Nephron (organoid): ENCODE measurements at regions not wholly inside any gene's neighbourhood (a gene's known extent, or its start where the extent isn't known, plus 50 kb on each side); places are given as distances from the start of the nearest gene placed in this dataset.

Source experiments
- H3K27ac Mint-ChIP-seq, 3 experiments: 2 replicates each; pipeline ENCODE4 v1.8.0; 2020; ENCODE audit warnings: mixed read lengths in 3 of 3, mild to moderate bottlenecking in 2 of 3, moderate library complexity in 1 of 3
- H3K27me3 Mint-ChIP-seq: 2 replicates; pipeline ENCODE4 v1.8.0; 2021; ENCODE audit warnings: low read depth, mild to moderate bottlenecking, moderate library complexity, mixed read lengths
- H3K36me3 Mint-ChIP-seq: 2 replicates; pipeline ENCODE4 v1.8.0; 2020; ENCODE audit warnings: low read depth, mixed read lengths
- H3K4me1 Mint-ChIP-seq: 2 replicates; pipeline ENCODE4 v1.8.0; 2020; ENCODE audit warnings: mixed read lengths
- H3K4me3 Mint-ChIP-seq, 3 experiments: 2 replicates each; pipeline ENCODE4 v1.8.0; 2020; ENCODE audit warnings: mild to moderate bottlenecking in 3 of 3, mixed read lengths in 3 of 3, moderate library complexity in 2 of 3
- H3K9me3 Mint-ChIP-seq: 2 replicates; pipeline ENCODE4 v1.8.0; 2020; ENCODE audit warnings: mixed read lengths
- TF ChIP-seq, protein P1 (sequence below), 3 experiments: fragments of 200-600 bp; sonication (generic); IDR thresholded peaks; one replicate each; pipeline ENCODE4 v1.5.0; 2021; ENCODE audit warnings: antibody characterized with exemption in 3 of 3; ENCODE audit not compliant: unreplicated experiment in 3 of 3

DNA sequence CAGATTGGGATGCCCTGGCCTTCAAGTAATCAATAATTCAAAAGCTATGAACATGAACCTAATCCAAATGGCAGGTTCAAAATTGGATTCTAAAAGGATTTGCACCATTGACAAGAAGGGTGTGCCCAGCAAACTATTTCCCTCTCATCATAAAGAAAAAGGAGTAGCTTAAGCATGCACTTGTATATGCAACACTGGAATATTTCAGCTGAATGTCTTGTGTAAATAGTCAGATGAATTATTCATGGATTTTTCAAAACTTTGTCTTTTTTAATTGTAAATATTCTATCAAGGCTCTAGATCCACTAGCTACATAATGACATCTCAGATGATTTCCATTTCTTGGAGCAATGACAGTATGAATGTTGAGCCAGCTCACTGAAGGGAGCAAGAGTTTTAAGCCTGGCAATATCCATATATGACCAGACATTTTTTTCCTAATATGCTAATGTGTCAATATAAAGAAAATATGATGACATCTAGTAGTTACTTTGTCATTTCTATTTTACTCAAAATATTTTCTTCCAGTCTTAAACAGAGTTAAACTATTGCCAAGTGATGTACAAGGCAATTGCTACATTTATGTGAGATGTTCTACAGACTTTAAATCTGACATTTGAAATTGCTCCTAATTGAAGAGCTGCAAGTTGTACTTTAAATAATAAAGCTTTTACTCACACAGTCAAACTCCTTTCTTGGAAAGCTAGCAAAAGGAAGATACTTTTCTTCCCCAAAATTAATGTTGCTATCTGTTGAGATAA, 230.5 kb upstream of the AGTR1 start:
- TF ChIP-seq, protein P1, sequence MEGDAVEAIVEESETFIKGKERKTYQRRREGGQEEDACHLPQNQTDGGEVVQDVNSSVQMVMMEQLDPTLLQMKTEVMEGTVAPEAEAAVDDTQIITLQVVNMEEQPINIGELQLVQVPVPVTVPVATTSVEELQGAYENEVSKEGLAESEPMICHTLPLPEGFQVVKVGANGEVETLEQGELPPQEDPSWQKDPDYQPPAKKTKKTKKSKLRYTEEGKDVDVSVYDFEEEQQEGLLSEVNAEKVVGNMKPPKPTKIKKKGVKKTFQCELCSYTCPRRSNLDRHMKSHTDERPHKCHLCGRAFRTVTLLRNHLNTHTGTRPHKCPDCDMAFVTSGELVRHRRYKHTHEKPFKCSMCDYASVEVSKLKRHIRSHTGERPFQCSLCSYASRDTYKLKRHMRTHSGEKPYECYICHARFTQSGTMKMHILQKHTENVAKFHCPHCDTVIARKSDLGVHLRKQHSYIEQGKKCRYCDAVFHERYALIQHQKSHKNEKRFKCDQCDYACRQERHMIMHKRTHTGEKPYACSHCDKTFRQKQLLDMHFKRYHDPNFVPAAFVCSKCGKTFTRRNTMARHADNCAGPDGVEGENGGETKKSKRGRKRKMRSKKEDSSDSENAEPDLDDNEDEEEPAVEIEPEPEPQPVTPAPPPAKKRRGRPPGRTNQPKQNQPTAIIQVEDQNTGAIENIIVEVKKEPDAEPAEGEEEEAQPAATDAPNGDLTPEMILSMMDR (IDR thresholded peaks at IDR 0.05; ENCODE audit: unreplicated experiment in 3 of 3), result no peak
- H3K9me3 Mint-ChIP-seq, result peaks cover under 1% of the 10 kb centered on the region
- no peak overlapping the region for H3K4me3 Mint-ChIP-seq
- H3K36me3 Mint-ChIP-seq, result no peaks in the 10 kb centered on the region
- H3K27ac Mint-ChIP-seq, result no peak overlapping the region
- H3K27me3 Mint-ChIP-seq, result no peaks in the 10 kb centered on the region
- H3K4me1 Mint-ChIP-seq, result peaks cover 4% of the 10 kb centered on the region

DNA sequence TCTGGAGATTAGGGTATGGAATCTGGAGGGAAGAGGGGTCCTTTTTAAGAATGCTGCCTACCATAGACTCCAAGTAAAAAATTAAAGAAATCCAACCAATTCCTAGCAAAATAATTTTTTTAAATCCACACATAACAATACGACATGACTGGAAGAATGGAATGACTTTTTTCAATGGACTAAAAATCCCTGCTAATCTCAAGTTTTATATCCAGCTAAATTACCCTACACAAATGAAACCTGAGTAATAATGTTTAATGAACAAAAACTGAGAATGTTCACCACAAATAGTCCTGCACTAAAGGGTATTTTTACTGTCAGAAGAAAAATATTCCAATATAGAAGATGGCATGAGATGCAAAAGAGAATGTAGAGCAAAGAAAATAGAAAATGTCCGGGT, 220.3 kb upstream of the AGTR1 start:
- Mint-ChIP-seq H3K27me3 (no peaks in the 10 kb centered on the region), H3K9me3 (peaks cover 29% of the 10 kb centered on the region), H3K27ac (no peak overlapping the region), H3K4me3 (no peak overlapping the region), H3K4me1 (no peaks in the 10 kb centered on the region), H3K36me3 (peaks cover 5% of the 10 kb centered on the region)
- TF ChIP-seq, protein P1 (IDR thresholded peaks at IDR 0.05; ENCODE audit: unreplicated experiment in 3 of 3), result no peak

DNA sequence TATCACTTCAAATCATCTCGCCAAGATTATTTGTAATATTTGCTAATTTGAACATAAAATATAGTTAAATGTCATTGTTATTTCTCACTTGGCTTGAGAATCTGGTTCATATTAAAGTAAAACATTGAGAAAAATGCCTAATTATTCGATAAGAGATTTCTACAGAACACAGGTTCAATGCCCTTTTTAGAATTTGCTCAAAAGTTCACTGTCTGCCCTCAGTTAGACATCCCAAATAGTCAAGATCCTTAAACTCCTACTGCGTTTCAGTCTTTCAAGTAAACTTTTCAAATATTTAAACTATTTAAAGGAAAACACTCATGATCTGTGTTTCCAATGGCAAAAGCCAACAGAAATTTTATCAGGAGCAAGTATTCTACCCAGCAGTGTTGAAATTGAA, 204.1 kb upstream of the AGTR1 start:
- H3K27ac Mint-ChIP-seq, result no peak overlapping the region
- TF ChIP-seq, protein P1 (IDR thresholded peaks at IDR 0.05; ENCODE audit: unreplicated experiment in 3 of 3), result no peak
- no peaks in the 10 kb centered on the region for H3K27me3 Mint-ChIP-seq
- H3K9me3 Mint-ChIP-seq, result no peaks in the 10 kb centered on the region
- no peak overlapping the region for H3K4me3 Mint-ChIP-seq
- H3K36me3 Mint-ChIP-seq, result no peaks in the 10 kb centered on the region
- H3K4me1 Mint-ChIP-seq, result no peaks in the 10 kb centered on the region

DNA sequence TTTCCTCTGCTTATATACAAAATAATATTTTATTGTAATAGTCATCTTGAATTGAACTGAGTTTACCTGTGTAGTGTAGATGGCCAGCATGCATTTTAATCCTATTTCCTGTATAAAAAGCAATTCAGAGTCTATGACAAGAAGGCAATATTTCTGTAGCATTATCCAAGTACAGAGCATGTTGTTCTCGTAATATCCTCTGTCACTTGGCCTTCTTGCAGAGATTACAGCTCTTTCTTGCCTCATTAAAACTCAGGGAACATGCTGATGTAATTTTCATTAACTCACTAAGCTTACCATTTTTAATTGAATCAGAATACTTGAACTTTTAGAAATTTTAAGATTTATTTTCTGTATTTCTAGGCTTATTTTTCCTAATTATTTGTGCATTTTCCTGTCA, 203.3 kb upstream of the AGTR1 start:
- Mint-ChIP-seq H3K4me3 (no peak overlapping the region), H3K27ac (no peak overlapping the region), H3K9me3 (no peaks in the 10 kb centered on the region)

DNA sequence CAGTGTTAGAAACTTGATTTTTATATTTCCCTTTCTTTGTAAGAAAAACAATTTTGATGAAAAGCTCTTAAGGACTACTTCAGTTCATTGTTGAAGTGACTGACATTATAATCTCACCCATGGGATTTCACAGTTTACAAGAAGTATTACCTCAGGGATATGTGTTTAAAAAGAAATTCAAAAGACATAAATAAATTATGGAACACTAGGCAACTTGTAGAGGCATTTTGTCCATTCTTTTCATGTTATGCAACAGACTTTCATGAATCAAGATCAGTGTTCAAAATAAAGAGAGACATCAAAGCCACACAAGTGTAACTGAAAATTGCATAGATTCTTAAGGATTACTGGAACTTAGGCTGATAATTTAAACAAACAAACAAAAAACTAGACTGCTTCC, 196.8 kb upstream of the AGTR1 start:
- no peaks in the 10 kb centered on the region for H3K27me3 Mint-ChIP-seq
- peaks cover 5% of the 10 kb centered on the region for H3K9me3 Mint-ChIP-seq
- H3K27ac Mint-ChIP-seq, result peak overlapping the region in 2 of 3 experiments; percentile 43 to 56
- no peak overlapping the region for H3K4me3 Mint-ChIP-seq
- TF ChIP-seq, protein P1 (IDR thresholded peaks at IDR 0.05; ENCODE audit: unreplicated experiment in 3 of 3), result no peak
- H3K4me1 Mint-ChIP-seq, result peaks cover 9% of the 10 kb centered on the region
- H3K36me3 Mint-ChIP-seq, result no peaks in the 10 kb centered on the region

More for the DNA sequence above, 203.3 kb upstream of the AGTR1 start:
- no peaks in the 10 kb centered on the region for H3K4me1 Mint-ChIP-seq
- TF ChIP-seq, protein P1 (IDR thresholded peaks at IDR 0.05; ENCODE audit: unreplicated experiment in 3 of 3), result no peak
- H3K27me3 Mint-ChIP-seq, result no peaks in the 10 kb centered on the region
- H3K36me3 Mint-ChIP-seq, result no peaks in the 10 kb centered on the region

DNA sequence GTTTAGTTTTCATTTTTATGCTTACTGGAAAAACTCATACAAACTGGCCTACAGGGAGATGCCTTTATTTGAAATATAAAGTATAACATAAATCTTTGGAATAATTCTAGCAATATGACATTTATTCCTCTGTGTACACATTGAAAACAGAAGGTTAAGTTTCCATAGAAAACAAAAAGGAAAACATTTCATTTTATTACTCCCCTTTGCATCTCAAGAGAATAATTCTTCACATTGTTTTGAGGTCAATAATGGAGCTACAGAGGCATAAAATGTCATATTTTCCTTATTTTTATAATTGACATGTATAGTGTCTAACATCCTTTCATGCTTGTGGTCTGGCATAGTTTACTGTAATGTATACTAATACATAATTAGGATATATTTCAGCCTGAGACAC, 187.6 kb upstream of the AGTR1 start:
- TF ChIP-seq, protein P1 (IDR thresholded peaks at IDR 0.05; ENCODE audit: unreplicated experiment in 3 of 3), result no peak
- no peaks in the 10 kb centered on the region for H3K36me3 Mint-ChIP-seq
- no peak overlapping the region for H3K4me3 Mint-ChIP-seq
- H3K27me3 Mint-ChIP-seq, result no peaks in the 10 kb centered on the region
- H3K4me1 Mint-ChIP-seq, result peaks cover 21% of the 10 kb centered on the region
- peaks cover 5% of the 10 kb centered on the region for H3K9me3 Mint-ChIP-seq
- H3K27ac Mint-ChIP-seq, result no peak overlapping the region
